ENCODE measurements at regions not wholly inside any gene's neighbourhood (a gene's known extent, or its start where the extent isn't known, plus 50 kb on each side); places are given as distances from the start of the nearest gene placed in this dataset.
A peak's percentile ranks its signal among the peaks of the same experiment; 100 is the strongest.
"Not testable (repeated sequence)": the region's sequence is repeated elsewhere in the genome, so short reads cannot be mapped to it uniquely, and the experiment has no call there.

- CTCF ChIA-PET: no interaction called here
- no peak overlapping the region for H3K4me3 Mint-ChIP-seq
These were observed 105.4 kb downstream of the SNX5 start for GRCh38 chr20:17863209-17863576.

GRCh38 chr20:17862171-17862570 lies 106.4 kb downstream of the SNX5 start:
- intact Hi-C loops (cut with micrococcal nuclease): no loop called here
- Histone ChIP-seq H3K36me3 (replicated peaks in 1 of 2; ENCODE audit: control extremely low read depth in 1 of 2, control insufficient read depth in 1 of 2, extremely low read depth in 1 of 2, insufficient read depth in 2 of 2, low read length in 1 of 2) (no peaks in the 10 kb centered on the region), H3K79me2 (ENCODE audit: control insufficient read depth, insufficient read depth, low read length) (no peaks in the 10 kb centered on the region), H3K9ac (ENCODE audit: low read length) (peak overlapping the region; percentile 14), H4K20me1 (ENCODE audit: control insufficient read depth, insufficient read depth, low read length, poor library complexity, severe bottlenecking) (no peaks in the 10 kb centered on the region), H3K27me3 (replicated peaks in 1 of 4; ENCODE audit: control extremely low read depth in 1 of 4, control insufficient read depth in 3 of 4, insufficient read depth in 4 of 4, low read length in 3 of 4) (peaks cover 0 to 7% (median 0%) of the 10 kb centered on the region in 4 experiments), H3K4me3 (ENCODE audit: control extremely low read depth in 1 of 5, extremely low read depth in 1 of 5, insufficient read depth in 1 of 5, low read depth in 2 of 5, low read length in 4 of 5) (no peak overlapping the region), H3K4me2 (replicated peaks; ENCODE audit: low read depth, low read length, poor library complexity, severe bottlenecking) (peak overlapping the region; percentile 72), H3K27ac (ENCODE audit: low read length in 2 of 2) (no peak overlapping the region), H3K9me3 (ENCODE audit: control extremely low read depth in 1 of 3, control insufficient read depth in 2 of 3, insufficient read depth in 1 of 3, low read length in 2 of 3) (peaks cover 0 to 9% (median 0%) of the 10 kb centered on the region in 3 donors), H3K4me1 (ENCODE audit: control insufficient read depth in 2 of 2, insufficient read depth in 2 of 2, low read length in 2 of 2) (peaks cover 55 to 60% of the 10 kb centered on the region in 2 donors), H2AFZ (ENCODE audit: insufficient read depth, low read depth, low read length, poor library complexity, severe bottlenecking) (no peak overlapping the region)
- TF ChIP-seq CTCF (IDR thresholded peaks at IDR 0.05) (no peak), EZH2 (IDR thresholded peaks at IDR 0.05; ENCODE audit: borderline replicate concordance, insufficient read depth, low read depth, low read length, poor library complexity, severe bottlenecking) (no peak)
- Mint-ChIP-seq H3K9me3 (ENCODE audit: insufficient read depth) (no peaks in the 10 kb centered on the region), H3K27me3 (peaks cover 20% of the 10 kb centered on the region), H3K4me1 (peaks cover 55% of the 10 kb centered on the region), H3K4me3 (peak overlapping the region; percentile 8), H3K27ac (peak overlapping the region; percentile 22)
- ChIA-PET POLR2A (no interaction called here), CTCF (interaction anchor here (1.2 kb wide), 1 partner anchor 36 kb away, joined by 3 read pairs; no protein-coding TSS in a partner anchor)
- DNase-seq: no peak
- 100% methylated on average over 1 of the region's 1 CpG for WGBS (ENCODE audit: insufficient coverage)
- no peak for ATAC-seq (ENCODE audit: low read depth)

More at GRCh38 chr20:17863209-17863576, 105.4 kb downstream of the SNX5 start:
- Mint-ChIP-seq H3K27me3 (peaks cover 29% of the 10 kb centered on the region), H3K9me3 (ENCODE audit: insufficient read depth) (no peaks in the 10 kb centered on the region), H3K4me1 (peaks cover 45% of the 10 kb centered on the region), H3K27ac (no peak overlapping the region)
- H3K36me3 ChIP-seq (replicated peaks in 1 of 2; ENCODE audit: control extremely low read depth in 1 of 2, control insufficient read depth in 1 of 2, extremely low read depth in 1 of 2, insufficient read depth in 2 of 2, low read length in 1 of 2): no peaks in the 10 kb centered on the region
- H3K27me3 ChIP-seq (replicated peaks in 1 of 4; ENCODE audit: control extremely low read depth in 1 of 4, control insufficient read depth in 3 of 4, insufficient read depth in 4 of 4, low read length in 3 of 4): peaks cover 0 to 8% (median 0%) of the 10 kb centered on the region in 4 experiments
- ATAC-seq (ENCODE audit: low read depth) (no peak), DNase-seq (no peak)
- H3K9ac ChIP-seq (ENCODE audit: low read length): no peak overlapping the region
- WGBS (ENCODE audit: insufficient coverage): 95% methylated on average over 4 of the region's 4 CpGs
- no peak overlapping the region for H3K4me2 ChIP-seq (replicated peaks; ENCODE audit: low read depth, low read length, poor library complexity, severe bottlenecking)
- no peaks in the 10 kb centered on the region for H3K79me2 ChIP-seq (ENCODE audit: control insufficient read depth, insufficient read depth, low read length)
- H4K20me1 ChIP-seq (ENCODE audit: control insufficient read depth, insufficient read depth, low read length, poor library complexity, severe bottlenecking): no peaks in the 10 kb centered on the region
- H3K4me3 ChIP-seq (ENCODE audit: control extremely low read depth in 1 of 5, extremely low read depth in 1 of 5, insufficient read depth in 1 of 5, low read depth in 2 of 5, low read length in 4 of 5): no peak overlapping the region
- H3K4me1 ChIP-seq (ENCODE audit: control insufficient read depth in 2 of 2, insufficient read depth in 2 of 2, low read length in 2 of 2): peaks cover 45 to 50% of the 10 kb centered on the region in 2 donors
- H2AFZ ChIP-seq (ENCODE audit: insufficient read depth, low read depth, low read length, poor library complexity, severe bottlenecking): no peak overlapping the region
- H3K9me3 ChIP-seq (ENCODE audit: control extremely low read depth in 1 of 3, control insufficient read depth in 2 of 3, insufficient read depth in 1 of 3, low read length in 2 of 3): peaks cover 0 to 3% (median 0%) of the 10 kb centered on the region in 3 donors
- intact Hi-C loops (cut with micrococcal nuclease): no loop called here
- POLR2A ChIA-PET: no interaction called here
- no peak for TF ChIP-seq EZH2 (IDR thresholded peaks at IDR 0.05; ENCODE audit: borderline replicate concordance, insufficient read depth, low read depth, low read length, poor library complexity, severe bottlenecking)
- TF ChIP-seq CTCF (IDR thresholded peaks at IDR 0.05): no peak
- no peak overlapping the region for H3K27ac ChIP-seq (ENCODE audit: low read length in 2 of 2)

GRCh38 chr20:17861620-17862019 lies 107.0 kb downstream of the SNX5 start:
- H3K27ac Mint-ChIP-seq: peak overlapping the region; percentile 22
- CTCF ChIA-PET: interaction anchor here (1.2 to 1.3 kb wide), 2 partner anchors 36 to 179 kb away, joined by 3 to 4 read pairs; no protein-coding TSS in a partner anchor
- Histone ChIP-seq H3K9me3 (ENCODE audit: control extremely low read depth in 1 of 3, control insufficient read depth in 2 of 3, insufficient read depth in 1 of 3, low read length in 2 of 3) (peaks cover 0 to 12% (median 0%) of the 10 kb centered on the region in 3 donors), H3K4me1 (ENCODE audit: control insufficient read depth in 2 of 2, insufficient read depth in 2 of 2, low read length in 2 of 2) (peaks cover 61 to 65% of the 10 kb centered on the region in 2 donors), H3K9ac (ENCODE audit: low read length) (peak overlapping the region; percentile 14), H3K4me2 (replicated peaks; ENCODE audit: low read depth, low read length, poor library complexity, severe bottlenecking) (peak overlapping the region; percentile 72)
- 25% methylated on average over 7 of the region's 9 CpGs for WGBS (ENCODE audit: insufficient coverage)
- peaks cover 19% of the 10 kb centered on the region for H3K27me3 Mint-ChIP-seq
- H3K36me3 ChIP-seq (replicated peaks in 1 of 2; ENCODE audit: control extremely low read depth in 1 of 2, control insufficient read depth in 1 of 2, extremely low read depth in 1 of 2, insufficient read depth in 2 of 2, low read length in 1 of 2); H4K20me1 ChIP-seq (ENCODE audit: control insufficient read depth, insufficient read depth, low read length, poor library complexity, severe bottlenecking); H3K27ac ChIP-seq (ENCODE audit: low read length in 2 of 2); H2AFZ ChIP-seq (ENCODE audit: insufficient read depth, low read depth, low read length, poor library complexity, severe bottlenecking); DNase-seq; H3K4me3 ChIP-seq (ENCODE audit: control extremely low read depth in 1 of 5, extremely low read depth in 1 of 5, insufficient read depth in 1 of 5, low read depth in 2 of 5, low read length in 4 of 5); ATAC-seq (ENCODE audit: low read depth); H3K27me3 ChIP-seq (replicated peaks in 1 of 4; ENCODE audit: control extremely low read depth in 1 of 4, control insufficient read depth in 3 of 4, insufficient read depth in 4 of 4, low read length in 3 of 4); intact Hi-C loops (cut with micrococcal nuclease); POLR2A ChIA-PET; H3K79me2 ChIP-seq (ENCODE audit: control insufficient read depth, insufficient read depth, low read length); H3K9me3 Mint-ChIP-seq (ENCODE audit: insufficient read depth): not testable (repeated sequence)
- peak overlapping the region; percentile 8 for H3K4me3 Mint-ChIP-seq
- peaks cover 61% of the 10 kb centered on the region for H3K4me1 Mint-ChIP-seq
